HEK293 (cell line): ENCODE measurements at regions not wholly inside any gene's neighbourhood (a gene's known extent, or its start where the extent isn't known, plus 50 kb on each side); places are given as distances from the start of the nearest gene placed in this dataset.

Experiments used
- CTCF ChIP-seq: fragments of 450-650 bp; formaldehyde crosslinking; IDR thresholded peaks from 2 replicates; pipeline ENCODE4 v1.5.1; 2016; ENCODE audit warnings: missing biosample characterization, missing genetic modification characterization
- HOXD13 ChIP-seq: sonication (generic); formaldehyde crosslinking; IDR thresholded peaks from 2 replicates; pipeline ENCODE4 v1.8.0; 2022; ENCODE audit warnings: missing genetic modification reagents, borderline replicate concordance
- KLF16 ChIP-seq: fragments of 450-650 bp; formaldehyde crosslinking; IDR thresholded peaks from 2 replicates; pipeline ENCODE4 v1.5.1; 2017; ENCODE audit warnings: missing biosample characterization, missing genetic modification characterization
- PRDM1 ChIP-seq: fragments of 450-650 bp; formaldehyde crosslinking; IDR thresholded peaks from 2 replicates; pipeline ENCODE4; 2016; ENCODE audit warnings: missing biosample characterization, missing genetic modification characterization
- ZBTB7A ChIP-seq: fragments of 450-650 bp; formaldehyde crosslinking; IDR thresholded peaks from 2 replicates; pipeline ENCODE4 v1.5.1; 2016; ENCODE audit warnings: low read depth, missing biosample characterization, missing genetic modification characterization
- ZNF449 ChIP-seq: fragments of 450-650 bp; formaldehyde crosslinking; IDR thresholded peaks from 2 replicates; pipeline ENCODE4 v1.5.1; 2017; ENCODE audit warnings: missing biosample characterization, mild to moderate bottlenecking, missing genetic modification characterization, moderate library complexity
- ZNF639 ChIP-seq: fragments of 450-650 bp; formaldehyde crosslinking; IDR thresholded peaks from 2 replicates; pipeline ENCODE4 v1.5.1; 2016; ENCODE audit warnings: missing biosample characterization, missing genetic modification characterization
- ZNF670 ChIP-seq: fragments of 450-650 bp; formaldehyde crosslinking; IDR thresholded peaks from 2 replicates; pipeline ENCODE4 v1.5.1; 2016; ENCODE audit warnings: missing biosample characterization, missing genetic modification characterization, low read depth

GRCh38 chr6:170041526-170041925, 249.4 kb downstream of the DLL1 start:
- TF ChIP-seq PRDM1 (no peak), ZNF639 (tag by site-specific recombination) (no peak), ZNF449 (tag by site-specific recombination) (no peak), CTCF (no peak), ZNF670 (tag by site-specific recombination) (no peak), ZBTB7A (tag by site-specific recombination) (no peak), HOXD13 (CRISPR knock-in tag) (no peak), KLF16 (tag by site-specific recombination) (no peak)
